ENCODE measurements at regions not wholly inside any gene's neighbourhood (a gene's known extent, or its start where the extent isn't known, plus 50 kb on each side); places are given as distances from the start of the nearest gene placed in this dataset.

GRCh38 chr18:41602034-41602433, 353.0 kb upstream of the PIK3C3 start:
- TF ChIP-seq FOXA1 (IDR thresholded peaks at IDR 0.05) (no peak), CTCF (IDR thresholded peaks at IDR 0.05; ENCODE audit: low read depth, low read length, missing input control) (no peak), MAX (IDR thresholded peaks at IDR 0.05) (no peak), YY1 (IDR thresholded peaks at IDR 0.05) (no peak), SP1 (IDR thresholded peaks at IDR 0.05) (no peak), REST (IDR thresholded peaks at IDR 0.05) (no peak), GABPA (IDR thresholded peaks at IDR 0.05 in 1 of 2, conservative IDR thresholded peaks at IDR 0.05 in 1 of 2) (no peak), HNF4A (conservative IDR thresholded peaks at IDR 0.05) (no peak), TAF1 (conservative IDR thresholded peaks at IDR 0.05) (no peak), JUND (IDR thresholded peaks at IDR 0.05) (no peak), HNF4G (IDR thresholded peaks at IDR 0.05) (no peak), RAD21 (IDR thresholded peaks at IDR 0.05) (no peak), RXRA (IDR thresholded peaks at IDR 0.05) (no peak), FOXA2 (IDR thresholded peaks at IDR 0.05) (no peak)

All from liver (tissue), 3 donors.